A204.1 (cell line): ENCODE measurements at regions not wholly inside any gene's neighbourhood (a gene's known extent, or its start where the extent isn't known, plus 50 kb on each side); places are given as distances from the start of the nearest gene placed in this dataset.
"Not testable (repeated sequence)": the region's sequence is repeated elsewhere in the genome, so short reads cannot be mapped to it uniquely, and the experiment has no call there.

Experiments used
- FAIRE-seq: peaks from 2 replicates; lab custom pipeline; 2012; peaks lifted over from hg19 to GRCh38; lab: Jason Lieb, UNC

DNA sequence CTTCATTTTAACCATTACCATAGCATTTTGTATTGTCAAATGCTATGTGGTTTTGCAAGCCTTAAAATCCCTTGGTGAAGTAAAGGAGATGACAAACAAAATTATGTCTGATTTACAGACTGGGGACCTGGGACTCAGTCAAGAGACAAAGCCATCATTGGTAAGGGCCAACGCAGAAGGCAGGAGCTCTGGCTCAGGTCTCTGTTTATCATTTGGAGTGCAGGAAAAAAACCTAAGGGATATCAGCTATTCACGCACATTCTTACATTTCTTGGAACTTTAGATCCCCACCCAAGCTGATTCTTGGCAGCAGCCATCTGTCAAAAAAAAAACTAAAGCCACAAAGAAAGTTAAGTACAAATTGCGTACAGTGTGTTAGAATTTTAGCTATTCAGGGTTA, 731.9 kb downstream of the STPG2 start:
- no peak for FAIRE-seq

DNA sequence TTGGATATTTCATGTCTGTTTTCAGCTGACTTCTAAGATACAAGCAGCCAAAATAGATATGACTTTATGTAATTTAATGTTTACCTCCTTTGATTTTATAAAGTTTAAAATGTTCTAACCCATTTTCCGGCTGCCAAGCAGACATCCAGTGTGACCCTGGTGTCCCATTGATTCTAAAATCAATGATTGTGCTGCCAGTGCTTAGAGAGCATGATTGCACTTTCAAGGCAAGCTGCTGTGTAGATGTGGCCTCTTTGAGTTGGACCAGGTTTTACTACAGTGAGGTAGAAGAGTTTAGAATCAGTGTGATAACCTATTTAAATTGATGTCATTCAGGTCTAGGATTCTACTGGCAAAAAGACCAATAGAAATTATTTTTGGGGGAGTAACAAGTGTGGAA, 730.9 kb downstream of the STPG2 start:
- no peak for FAIRE-seq

DNA sequence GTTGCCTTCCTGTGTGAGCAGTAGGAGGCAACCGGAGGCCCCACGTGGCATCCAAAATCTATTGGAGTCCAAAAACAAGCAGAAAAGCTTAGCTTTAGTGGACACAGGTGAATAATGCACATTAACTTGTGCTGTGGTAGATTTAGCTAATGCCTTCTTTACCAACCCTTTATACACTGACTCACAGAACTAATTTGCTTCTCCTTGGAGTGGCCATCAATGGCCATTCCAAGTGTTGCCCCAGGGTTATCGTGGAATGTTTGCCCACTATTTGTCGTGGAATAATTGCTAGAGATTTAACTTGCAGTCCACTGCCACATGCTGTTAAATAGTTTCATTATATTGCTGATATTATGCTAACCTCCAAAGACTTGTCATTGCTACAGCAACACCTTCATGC, 729.1 kb downstream of the STPG2 start:
- no peak for FAIRE-seq

DNA sequence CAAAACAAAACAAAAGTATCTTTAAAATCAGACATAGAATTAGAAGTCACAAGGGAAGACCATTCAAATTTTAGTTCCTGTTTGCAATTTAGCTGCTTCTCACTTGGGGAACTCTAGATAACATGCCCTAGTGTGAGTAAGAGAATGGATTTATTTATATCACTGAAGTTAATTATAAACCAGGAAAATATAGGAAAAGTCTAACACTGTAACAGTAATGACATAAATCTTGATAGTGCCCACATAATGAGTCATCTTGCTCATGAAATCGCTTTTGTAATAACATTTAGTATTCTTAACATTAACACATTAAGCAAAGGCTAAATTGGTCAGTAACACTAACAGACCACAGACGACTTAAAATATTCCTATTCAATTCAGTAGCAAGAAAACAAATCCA, 710.7 kb downstream of the STPG2 start:
- no peak for FAIRE-seq

DNA sequence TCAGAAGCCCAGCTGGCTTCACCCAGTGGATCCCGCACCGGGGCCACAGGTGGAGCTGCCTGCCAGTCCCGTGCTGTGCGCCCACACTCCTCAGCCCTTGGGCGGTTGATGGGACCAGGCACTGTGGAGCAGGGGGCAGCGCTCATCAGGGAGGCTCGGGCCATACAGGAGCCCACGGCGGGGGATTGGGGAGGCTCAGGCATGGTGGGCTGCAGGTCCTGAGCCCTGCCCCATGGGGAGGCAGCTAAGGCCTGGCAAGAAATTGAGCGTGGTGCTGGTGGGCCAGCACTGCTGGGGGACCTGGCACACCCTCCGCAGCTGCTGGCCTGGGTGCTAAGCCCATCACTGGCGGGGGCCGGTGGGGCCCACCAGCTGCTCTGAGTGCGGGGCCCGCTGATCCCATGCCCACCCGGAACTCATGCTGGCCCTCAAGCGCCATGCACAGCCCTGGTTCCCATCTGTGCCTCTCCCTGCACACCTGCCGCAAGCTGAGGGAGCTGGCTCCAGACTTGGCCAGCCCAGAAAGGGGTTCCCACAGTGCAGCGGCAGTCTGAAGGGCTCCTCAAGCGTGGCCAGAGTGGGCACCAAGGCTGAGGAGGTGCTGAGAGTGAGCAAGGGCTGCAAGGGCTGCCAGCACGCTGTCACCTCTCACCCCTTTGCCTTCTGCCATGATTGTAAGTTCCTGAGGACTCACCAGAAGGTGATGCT, 705.1 kb downstream of the STPG2 start:
- not testable (repeated sequence) for FAIRE-seq

DNA sequence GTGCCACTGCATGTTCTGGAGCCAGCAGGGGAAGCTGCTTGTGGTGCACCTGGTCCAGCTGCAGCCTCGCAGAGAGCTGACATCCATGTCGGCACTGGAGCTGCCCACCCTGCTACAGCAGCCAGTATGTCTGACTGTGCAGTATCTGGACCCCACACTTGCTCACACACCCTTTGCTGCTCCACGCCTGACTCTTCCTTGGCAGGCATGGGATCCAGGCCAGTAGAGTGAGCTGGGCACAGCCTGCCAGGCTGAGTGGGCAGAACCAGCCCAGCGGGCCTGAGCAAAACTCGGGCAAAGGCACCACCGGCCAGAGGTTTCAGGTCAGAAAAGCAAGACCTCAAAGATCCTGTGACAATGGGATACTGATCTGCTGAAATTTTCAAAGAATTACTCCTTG, 690.1 kb downstream of the STPG2 start:
- no peak for FAIRE-seq

DNA sequence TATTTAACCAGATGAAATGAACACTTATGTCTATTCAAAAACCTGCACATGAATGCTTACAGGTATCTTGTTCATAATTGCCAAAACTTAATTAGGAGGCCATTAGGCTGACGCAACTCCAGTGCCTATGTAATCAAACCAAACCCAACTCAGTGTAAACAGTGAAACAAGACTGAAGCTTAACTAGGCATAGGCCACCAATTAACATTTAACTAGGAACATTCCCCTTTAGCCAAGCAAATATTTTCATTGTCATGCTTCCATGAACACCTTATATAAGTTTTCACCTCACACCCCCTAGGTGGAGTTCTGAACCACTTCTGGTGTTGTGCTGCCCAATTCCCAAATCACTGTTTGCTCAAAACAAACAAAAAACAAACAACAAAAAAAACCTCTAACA, 686.0 kb downstream of the STPG2 start:
- no peak for FAIRE-seq

DNA sequence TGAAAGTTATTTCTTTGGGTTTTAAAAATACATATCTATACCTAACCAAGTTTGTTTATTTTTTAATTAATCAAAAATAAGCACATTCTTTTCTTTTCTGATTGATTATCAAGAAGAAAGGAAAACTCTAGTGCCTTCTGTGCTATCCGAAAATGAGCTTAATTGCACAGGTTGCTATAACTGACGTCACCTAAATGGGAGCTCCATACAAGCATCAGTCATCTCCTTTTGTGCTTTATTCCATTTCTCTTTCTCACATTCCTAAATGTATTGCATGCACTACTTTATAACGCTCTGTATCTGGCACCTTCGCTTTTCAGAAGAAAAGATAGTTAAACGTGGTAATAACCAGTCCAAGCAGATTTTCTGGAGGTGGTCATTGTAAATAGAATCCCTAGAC, 675.0 kb downstream of the STPG2 start:
- no peak for FAIRE-seq

DNA sequence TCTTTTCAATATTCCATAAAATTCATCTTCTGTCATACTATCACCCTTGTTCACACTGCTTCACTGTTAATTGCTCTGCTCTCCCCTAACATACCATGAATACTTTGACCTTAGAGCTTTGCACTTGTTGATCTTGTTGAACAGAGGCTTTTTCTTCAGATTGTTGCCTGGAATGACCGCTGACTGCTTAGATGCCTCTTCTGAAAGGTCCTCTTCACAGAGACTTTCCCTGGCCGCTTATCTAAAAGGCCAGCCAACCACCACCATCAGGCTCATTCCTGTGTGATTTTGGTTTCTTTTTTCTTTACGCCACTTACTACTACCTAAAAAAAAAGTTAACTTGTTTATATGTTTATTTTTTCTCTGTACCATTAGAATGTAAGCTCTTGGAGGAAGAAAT, 667.7 kb downstream of the STPG2 start:
- no peak for FAIRE-seq

DNA sequence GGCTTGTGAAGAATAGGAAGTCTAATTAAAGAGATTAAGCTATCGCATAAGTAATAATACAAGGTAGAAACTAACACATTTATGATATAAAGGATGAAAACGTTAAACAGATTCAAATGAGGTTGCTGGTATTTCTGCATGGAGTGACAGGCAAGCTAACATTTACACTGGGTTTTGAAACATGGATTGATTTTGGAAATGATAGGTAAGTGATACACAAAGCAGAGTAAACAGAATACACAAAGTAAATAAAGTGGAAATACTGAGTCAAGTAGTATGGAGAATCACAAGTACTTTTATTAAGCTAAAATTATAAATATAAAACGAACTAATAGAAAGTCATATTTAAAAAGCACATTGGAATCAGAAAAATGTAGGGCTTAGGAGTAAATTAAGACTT, 665.3 kb downstream of the STPG2 start:
- peak; percentile 23 for FAIRE-seq

DNA sequence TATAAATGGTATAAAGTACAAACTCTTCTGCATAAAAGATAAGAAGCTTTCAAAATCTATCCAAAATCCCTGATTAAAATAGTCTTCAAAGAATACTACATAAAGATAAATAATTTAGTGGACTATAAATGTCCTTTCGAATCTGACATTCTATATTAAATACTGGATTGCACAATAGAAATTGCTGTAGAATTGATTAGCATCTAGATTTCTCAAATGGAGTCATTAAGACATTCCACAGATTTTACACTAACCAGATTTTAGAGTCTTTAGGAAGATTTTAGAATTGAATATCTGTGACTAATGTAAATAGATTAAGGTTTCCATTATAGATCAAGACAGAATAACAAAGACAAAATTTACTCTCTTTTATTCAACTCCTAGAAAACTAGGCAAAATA, 663.9 kb downstream of the STPG2 start:
- no peak for FAIRE-seq

DNA sequence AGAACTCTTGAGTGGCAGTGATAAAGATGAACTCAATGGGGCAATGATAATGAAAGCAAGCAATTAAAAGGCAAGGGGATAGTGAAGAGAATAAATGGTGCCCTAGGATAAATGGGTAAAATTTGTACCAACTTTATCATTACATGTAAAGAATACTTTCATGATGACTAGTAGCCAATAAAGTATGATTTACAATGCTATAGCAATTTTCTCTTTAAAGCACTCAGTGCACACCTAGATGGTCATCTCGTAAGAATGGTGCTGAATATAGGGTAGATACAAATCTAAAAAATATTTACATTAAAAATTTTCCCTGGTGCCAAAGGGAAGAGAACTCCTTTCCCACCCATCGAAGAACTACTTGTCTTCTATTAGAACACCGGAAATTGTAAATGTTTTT, 651.4 kb downstream of the STPG2 start:
- no peak for FAIRE-seq

DNA sequence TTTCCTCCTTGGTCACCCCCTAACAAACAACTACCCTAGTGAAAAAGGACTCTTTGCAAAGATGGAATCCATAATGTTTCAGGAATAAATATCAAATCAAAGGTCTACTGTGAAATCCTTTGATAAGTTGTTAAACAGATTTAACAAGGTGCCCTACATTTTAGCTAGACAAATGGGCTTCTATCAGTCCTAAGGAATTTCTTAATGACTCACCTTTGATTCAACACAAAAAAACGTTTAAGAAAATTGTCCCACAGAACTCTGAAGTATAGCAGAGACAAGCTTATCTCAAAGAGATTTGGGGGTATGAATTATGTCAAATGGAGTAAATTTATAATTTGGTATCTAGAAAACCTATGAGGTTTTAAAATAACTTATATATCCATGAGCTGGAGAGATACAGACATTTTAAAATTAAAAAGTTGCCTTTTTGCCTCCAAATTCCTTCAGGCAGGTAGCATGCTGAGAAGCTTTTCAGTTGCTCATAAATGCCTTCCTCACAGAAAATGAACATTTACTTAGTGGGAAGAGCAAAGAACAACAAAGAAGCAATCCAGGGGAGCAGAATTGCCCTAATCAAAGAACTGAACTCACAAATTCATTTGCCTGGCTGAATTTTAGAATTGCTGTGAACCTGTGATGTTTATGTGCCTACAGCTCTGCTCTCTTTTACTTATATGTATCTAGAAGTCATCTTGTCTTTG, 649.3 kb downstream of the STPG2 start:
- no peak for FAIRE-seq

DNA sequence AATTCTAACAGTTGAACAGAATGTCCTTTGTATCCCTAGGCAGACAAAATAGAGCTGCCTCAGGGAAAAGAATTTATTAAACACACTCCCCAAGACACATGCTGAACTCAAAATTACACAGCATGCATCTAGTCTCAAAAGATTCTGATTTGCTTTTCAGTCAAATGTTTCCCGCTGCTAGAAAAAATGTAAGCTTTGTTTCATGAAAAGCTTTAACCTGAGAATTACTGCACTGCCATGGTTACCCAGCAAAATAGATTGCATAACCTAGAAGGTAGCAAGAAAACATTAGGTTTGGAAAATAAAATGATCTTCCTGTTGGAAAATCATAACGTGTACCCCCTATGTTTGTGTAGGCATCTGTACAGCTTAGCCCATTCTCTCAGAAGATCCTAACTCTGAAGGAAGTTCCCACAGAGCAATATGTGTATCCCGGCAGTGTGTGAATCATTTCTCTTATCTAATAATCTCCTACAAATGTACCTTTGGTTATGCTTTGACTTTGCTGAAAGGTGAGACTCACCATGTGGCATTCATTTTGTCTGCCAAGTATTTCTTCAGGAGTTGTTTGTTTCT, 646.9 kb downstream of the STPG2 start:
- no peak for FAIRE-seq

DNA sequence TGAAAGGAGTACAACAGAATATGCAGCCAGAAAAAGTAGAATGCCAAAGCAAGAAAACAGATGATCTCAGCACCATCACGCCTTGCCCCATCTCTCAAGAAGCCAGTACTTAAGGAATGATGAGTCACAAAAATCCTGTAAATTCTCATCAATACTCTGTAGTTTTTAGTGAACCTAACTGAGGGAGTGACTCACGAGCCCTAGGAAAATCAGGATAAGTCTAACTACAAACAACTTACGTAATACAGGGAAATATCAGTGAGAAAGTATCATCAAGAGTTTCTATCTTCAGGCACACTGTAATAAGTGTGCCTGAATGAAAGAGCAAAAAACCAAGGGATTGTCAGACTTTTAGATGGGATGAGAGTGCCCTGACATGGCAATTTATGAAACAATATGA, 644.4 kb downstream of the STPG2 start:
- FAIRE-seq = no peak

DNA sequence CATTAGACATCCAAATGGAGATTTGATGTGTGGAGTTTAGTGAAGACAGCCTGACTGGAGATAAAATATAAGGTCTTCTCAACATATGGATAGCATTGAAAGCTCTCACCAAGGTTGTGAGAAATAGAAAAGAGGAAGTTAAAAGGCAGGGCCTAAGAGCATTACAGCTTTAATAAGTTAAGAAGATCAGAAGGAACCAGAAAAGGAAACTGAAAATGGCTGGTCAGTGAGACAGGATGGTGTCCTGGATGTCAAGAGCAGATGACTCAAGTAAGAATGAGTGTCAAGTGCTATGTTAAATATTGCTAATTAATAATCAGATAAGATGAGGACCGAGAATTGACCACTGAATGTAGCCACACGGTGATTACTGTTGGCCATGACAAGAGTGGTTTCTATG, 642.9 kb downstream of the STPG2 start:
- FAIRE-seq = no peak

DNA sequence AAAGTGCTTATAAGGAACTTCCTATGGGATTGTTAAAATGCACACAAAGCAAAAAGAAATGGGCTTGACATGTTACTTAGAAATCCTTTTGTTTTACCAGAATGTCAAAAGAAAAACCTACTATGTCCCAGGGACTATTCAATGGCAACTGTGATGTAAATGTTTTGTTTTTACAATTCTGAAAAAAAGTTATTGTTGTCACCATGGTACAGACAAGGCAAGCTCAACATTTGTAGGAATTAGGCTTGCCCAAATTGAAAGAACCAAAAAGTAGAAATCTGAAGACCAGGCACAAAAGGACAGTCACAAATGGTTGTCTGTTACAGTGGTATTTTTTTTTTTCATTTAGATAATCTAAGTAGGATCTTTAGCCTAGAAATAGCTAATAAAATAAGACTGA, 638.6 kb downstream of the STPG2 start:
- no peak for FAIRE-seq

DNA sequence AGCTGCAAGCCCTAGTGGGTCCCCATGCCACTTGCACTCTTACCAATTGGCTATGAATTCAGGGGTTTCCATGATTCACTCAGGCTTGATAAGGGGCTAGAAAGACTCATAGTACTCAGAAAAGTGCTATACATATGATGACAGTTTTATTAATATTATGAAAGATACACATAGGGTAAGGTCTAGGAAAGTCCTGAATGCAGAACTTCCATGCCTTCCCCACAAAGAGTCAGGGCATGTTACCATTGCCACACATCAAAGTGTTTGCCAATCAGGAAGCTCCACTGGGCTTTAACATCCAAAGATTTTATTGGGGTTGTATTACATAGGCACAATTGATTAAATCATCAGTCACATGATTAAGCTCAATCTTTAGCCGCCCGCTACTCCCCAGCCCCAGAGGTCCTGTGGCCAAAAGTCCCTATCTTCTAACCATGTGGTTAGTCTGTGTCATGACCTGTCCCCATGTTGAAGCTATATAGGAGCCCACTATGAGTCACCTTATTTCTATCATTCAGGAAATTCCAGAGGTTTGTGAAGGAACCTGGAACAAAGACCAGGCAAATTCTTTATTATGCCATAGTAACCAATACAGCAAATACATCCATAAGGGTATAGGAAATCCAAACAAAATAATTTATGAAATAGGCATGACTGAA, 635.6 kb downstream of the STPG2 start:
- no peak for FAIRE-seq
